ENCODE measurements at regions not wholly inside any gene's neighbourhood (a gene's known extent, or its start where the extent isn't known, plus 50 kb on each side); places are given as distances from the start of the nearest gene placed in this dataset.
A peak's percentile ranks its signal among the peaks of the same experiment; 100 is the strongest.

DNA sequence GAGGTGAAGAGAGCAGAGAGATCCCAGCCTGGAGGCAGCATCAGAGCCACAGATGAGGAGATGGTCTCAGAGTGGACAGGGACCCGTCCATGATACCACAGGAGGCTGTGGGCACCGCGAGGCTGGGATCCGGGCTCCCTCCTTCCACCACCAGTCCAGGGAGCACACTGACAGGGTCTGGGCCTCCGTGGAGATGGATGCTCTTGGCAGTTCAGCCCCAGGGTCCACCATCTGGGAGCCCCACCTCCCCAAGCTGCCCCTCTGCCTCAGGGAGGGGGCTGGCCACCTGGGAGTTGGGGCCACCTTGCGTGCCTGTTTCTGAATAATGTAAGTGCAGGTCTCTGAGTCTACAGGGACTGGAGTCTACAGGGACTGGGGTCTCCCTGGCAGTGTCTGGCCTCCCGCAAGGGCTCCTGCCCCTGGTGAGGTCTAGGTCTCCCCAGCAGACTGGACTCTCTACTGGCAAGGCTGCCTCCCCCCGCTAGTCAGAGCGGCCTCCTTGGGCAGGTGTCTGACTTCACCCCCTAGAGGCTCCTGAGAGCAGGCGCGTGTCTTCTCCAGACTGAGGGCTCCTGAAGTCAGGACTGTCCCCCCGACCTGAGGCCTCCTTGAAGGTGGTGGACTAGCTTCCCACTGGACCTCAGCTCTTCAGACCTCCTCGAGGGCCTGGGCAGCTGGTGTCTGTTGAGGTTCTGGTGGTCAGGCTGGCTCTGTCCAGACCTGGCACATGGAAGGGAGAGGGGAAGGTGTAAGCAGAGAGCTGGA lies 218.5 kb downstream of the PTPRU start:
- Histone ChIP-seq H3K4me2 (ENCODE audit: low read depth, low read length, poor library complexity, severe bottlenecking) (no peak overlapping the region), H2AFZ (ENCODE audit: low read length) (no peak overlapping the region), H4K20me1 (ENCODE audit: insufficient read depth, low read length, poor library complexity, severe bottlenecking) (no peaks in the 10 kb centered on the region), H3K4me1 (ENCODE audit: insufficient read depth, low read length, poor library complexity, severe bottlenecking) (no peaks in the 10 kb centered on the region), H3K9ac (ENCODE audit: low read depth, low read length, poor library complexity, severe bottlenecking) (no peak overlapping the region), H3K9me3 (ENCODE audit: insufficient read depth, low read depth, low read length) (no peaks in the 10 kb centered on the region), H3K4me3 (ENCODE audit: low read length, poor library complexity, severe bottlenecking) (no peak overlapping the region), H3K36me3 (ENCODE audit: insufficient read depth, low read length) (no peaks in the 10 kb centered on the region), H3K9me2 (replicated peaks; ENCODE audit: low read depth, low read length) (no peaks in the 10 kb centered on the region), H3K79me2 (ENCODE audit: insufficient read depth, low read length) (no peaks in the 10 kb centered on the region), H3F3A (ENCODE audit: low read depth) (no peaks in the 10 kb centered on the region), H3K27me3 (ENCODE audit: insufficient read depth, low read length, poor library complexity, severe bottlenecking) (no peaks in the 10 kb centered on the region)
- no peak for TF ChIP-seq CTCF (conservative IDR thresholded peaks at IDR 0.05; ENCODE audit: low read length)
- TF ChIP-seq EZH2phosphoT487 (IDR thresholded peaks at IDR 0.05; ENCODE audit: borderline replicate concordance) = no peak

GRCh38 chr1:29453502-29454240 lies 217.3 kb downstream of the PTPRU start:
- Histone ChIP-seq H2AFZ (ENCODE audit: low read length) (no peak overlapping the region), H3K79me2 (ENCODE audit: insufficient read depth, low read length) (no peaks in the 10 kb centered on the region), H3K4me3 (ENCODE audit: low read length, poor library complexity, severe bottlenecking) (no peak overlapping the region), H3K4me1 (ENCODE audit: insufficient read depth, low read length, poor library complexity, severe bottlenecking) (no peaks in the 10 kb centered on the region), H3K36me3 (ENCODE audit: insufficient read depth, low read length) (no peaks in the 10 kb centered on the region), H3K9ac (ENCODE audit: low read depth, low read length, poor library complexity, severe bottlenecking) (no peak overlapping the region), H3K9me2 (replicated peaks; ENCODE audit: low read depth, low read length) (no peaks in the 10 kb centered on the region), H3K9me3 (ENCODE audit: insufficient read depth, low read depth, low read length) (no peaks in the 10 kb centered on the region), H3K27me3 (ENCODE audit: insufficient read depth, low read length, poor library complexity, severe bottlenecking) (no peaks in the 10 kb centered on the region), H3K4me2 (ENCODE audit: low read depth, low read length, poor library complexity, severe bottlenecking) (no peak overlapping the region), H3F3A (ENCODE audit: low read depth) (no peaks in the 10 kb centered on the region), H4K20me1 (ENCODE audit: insufficient read depth, low read length, poor library complexity, severe bottlenecking) (no peaks in the 10 kb centered on the region)
- TF ChIP-seq EZH2phosphoT487 (IDR thresholded peaks at IDR 0.05; ENCODE audit: borderline replicate concordance) = no peak
- peak; percentile 48 for TF ChIP-seq CTCF (conservative IDR thresholded peaks at IDR 0.05; ENCODE audit: low read length)

- Histone ChIP-seq H3K36me3 (ENCODE audit: insufficient read depth, low read length) (no peaks in the 10 kb centered on the region), H3K9ac (ENCODE audit: low read depth, low read length, poor library complexity, severe bottlenecking) (no peak overlapping the region), H2AFZ (ENCODE audit: low read length) (no peak overlapping the region), H3K9me2 (replicated peaks; ENCODE audit: low read depth, low read length) (no peaks in the 10 kb centered on the region), H3K4me2 (ENCODE audit: low read depth, low read length, poor library complexity, severe bottlenecking) (no peak overlapping the region), H3K9me3 (ENCODE audit: insufficient read depth, low read depth, low read length) (no peaks in the 10 kb centered on the region), H3K4me3 (ENCODE audit: low read length, poor library complexity, severe bottlenecking) (no peak overlapping the region), H3K79me2 (ENCODE audit: insufficient read depth, low read length) (no peaks in the 10 kb centered on the region), H3F3A (ENCODE audit: low read depth) (no peaks in the 10 kb centered on the region), H3K27me3 (ENCODE audit: insufficient read depth, low read length, poor library complexity, severe bottlenecking) (no peaks in the 10 kb centered on the region), H3K4me1 (ENCODE audit: insufficient read depth, low read length, poor library complexity, severe bottlenecking) (no peaks in the 10 kb centered on the region), H4K20me1 (ENCODE audit: insufficient read depth, low read length, poor library complexity, severe bottlenecking) (no peaks in the 10 kb centered on the region)
- TF ChIP-seq EZH2phosphoT487 (IDR thresholded peaks at IDR 0.05; ENCODE audit: borderline replicate concordance) (no peak), CTCF (conservative IDR thresholded peaks at IDR 0.05; ENCODE audit: low read length) (no peak)
Measured at GRCh38 chr1:29452463-29453230, 216.3 kb downstream of the PTPRU start.
